Neural crest cell (in vitro differentiated cells): ENCODE measurements at regions not wholly inside any gene's neighbourhood (a gene's known extent, or its start where the extent isn't known, plus 50 kb on each side); places are given as distances from the start of the nearest gene placed in this dataset.

ENCODE experiments used
- DNase-seq: peaks from one replicate; pipeline ENCODE4 v3.0.0; 2021; ENCODE audit warnings: low read depth, mixed read lengths, low spot score
- H3K27ac Mint-ChIP-seq: one replicate; pipeline ENCODE4 v1.8.0; 2021; ENCODE audit warnings: mild to moderate bottlenecking, mixed read lengths; ENCODE audit not compliant: unreplicated experiment
- H3K27me3 Mint-ChIP-seq: 2 replicates; pipeline ENCODE4 v1.8.0; 2021; ENCODE audit warnings: low read depth, mild to moderate bottlenecking, mixed read lengths
- H3K36me3 Mint-ChIP-seq: 2 replicates; pipeline ENCODE4 v1.8.0; 2021; ENCODE audit warnings: low read depth, mild to moderate bottlenecking, mixed read lengths
- H3K4me1 Mint-ChIP-seq: 2 replicates; pipeline ENCODE4 v1.8.0; 2021; ENCODE audit warnings: mixed read lengths
- H3K4me3 Mint-ChIP-seq: one replicate; pipeline ENCODE4 v1.8.0; 2021; ENCODE audit warnings: mild to moderate bottlenecking, mixed read lengths
- H3K9me3 Mint-ChIP-seq: 2 replicates; pipeline ENCODE4 v1.8.0; 2021; ENCODE audit warnings: mixed read lengths
- TF ChIP-seq, protein P1 (sequence below): fragments of 200-600 bp; sonication (generic); conservative IDR thresholded peaks from 2 replicates; pipeline ENCODE4 v1.5.0; 2021; ENCODE audit warnings: antibody characterized with exemption, mild to moderate bottlenecking

GRCh38 chr21:20257052-20257740, 741.0 kb upstream of the NCAM2 start:
- no peak overlapping the region for H3K27ac Mint-ChIP-seq
- no peaks in the 10 kb centered on the region for H3K27me3 Mint-ChIP-seq
- peaks cover 15% of the 10 kb centered on the region for H3K4me1 Mint-ChIP-seq
- no peak overlapping the region for H3K4me3 Mint-ChIP-seq
- no peak for DNase-seq
- TF ChIP-seq, protein P1, sequence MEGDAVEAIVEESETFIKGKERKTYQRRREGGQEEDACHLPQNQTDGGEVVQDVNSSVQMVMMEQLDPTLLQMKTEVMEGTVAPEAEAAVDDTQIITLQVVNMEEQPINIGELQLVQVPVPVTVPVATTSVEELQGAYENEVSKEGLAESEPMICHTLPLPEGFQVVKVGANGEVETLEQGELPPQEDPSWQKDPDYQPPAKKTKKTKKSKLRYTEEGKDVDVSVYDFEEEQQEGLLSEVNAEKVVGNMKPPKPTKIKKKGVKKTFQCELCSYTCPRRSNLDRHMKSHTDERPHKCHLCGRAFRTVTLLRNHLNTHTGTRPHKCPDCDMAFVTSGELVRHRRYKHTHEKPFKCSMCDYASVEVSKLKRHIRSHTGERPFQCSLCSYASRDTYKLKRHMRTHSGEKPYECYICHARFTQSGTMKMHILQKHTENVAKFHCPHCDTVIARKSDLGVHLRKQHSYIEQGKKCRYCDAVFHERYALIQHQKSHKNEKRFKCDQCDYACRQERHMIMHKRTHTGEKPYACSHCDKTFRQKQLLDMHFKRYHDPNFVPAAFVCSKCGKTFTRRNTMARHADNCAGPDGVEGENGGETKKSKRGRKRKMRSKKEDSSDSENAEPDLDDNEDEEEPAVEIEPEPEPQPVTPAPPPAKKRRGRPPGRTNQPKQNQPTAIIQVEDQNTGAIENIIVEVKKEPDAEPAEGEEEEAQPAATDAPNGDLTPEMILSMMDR, result no peak
- no peaks in the 10 kb centered on the region for H3K36me3 Mint-ChIP-seq
- no peaks in the 10 kb centered on the region for H3K9me3 Mint-ChIP-seq

- peaks cover 11% of the 10 kb centered on the region for H3K4me1 Mint-ChIP-seq
- H3K9me3 Mint-ChIP-seq, result no peaks in the 10 kb centered on the region
- H3K27me3 Mint-ChIP-seq, result no peaks in the 10 kb centered on the region
- DNase-seq, result no peak
- H3K36me3 Mint-ChIP-seq, result no peaks in the 10 kb centered on the region
- H3K4me3 Mint-ChIP-seq, result no peak overlapping the region
- TF ChIP-seq, protein P1, result no peak
- H3K27ac Mint-ChIP-seq, result no peak overlapping the region
These were observed 739.7 kb upstream of the NCAM2 start for GRCh38 chr21:20258542-20258941.

DNA sequence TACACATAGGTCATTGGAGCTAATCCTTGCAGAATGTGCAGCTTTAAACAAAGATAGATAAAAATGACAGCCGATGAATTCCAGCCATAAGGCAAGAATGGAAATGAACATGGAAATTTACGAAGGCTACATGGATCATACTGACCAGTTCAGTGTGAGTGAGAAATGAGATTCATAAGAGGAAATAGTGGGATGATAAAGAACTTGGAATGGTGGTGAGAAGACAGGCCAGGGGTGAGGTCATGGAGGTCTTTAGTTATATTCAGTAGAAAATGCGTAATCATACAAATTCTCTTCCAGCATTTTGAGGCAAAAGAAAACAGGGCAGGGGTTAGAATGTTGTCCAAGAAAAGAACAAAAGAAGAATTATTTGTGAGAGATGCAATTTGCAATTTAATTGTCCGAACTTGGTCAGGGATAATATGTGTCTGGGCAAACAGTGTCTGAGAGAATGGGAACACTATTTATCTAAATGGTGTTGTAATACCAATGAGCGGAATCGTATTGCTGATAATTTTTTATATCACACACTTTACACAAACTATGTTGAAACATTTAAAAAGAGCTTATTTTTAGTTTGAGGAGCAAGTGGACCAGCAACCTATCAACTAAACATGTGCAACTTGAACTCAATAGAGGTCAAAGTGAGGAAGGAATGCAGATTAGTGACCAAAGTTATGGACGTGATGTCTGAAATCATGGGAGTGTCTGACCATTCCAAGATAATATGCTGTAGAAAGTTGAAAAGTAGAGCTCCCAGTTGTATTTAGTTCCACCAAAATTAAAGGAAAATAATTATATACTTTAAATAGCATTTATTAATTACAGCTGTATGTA, 739.0 kb upstream of the NCAM2 start:
- TF ChIP-seq, protein P1, result no peak
- no peaks in the 10 kb centered on the region for H3K27me3 Mint-ChIP-seq
- peaks cover 11% of the 10 kb centered on the region for H3K4me1 Mint-ChIP-seq
- no peak for DNase-seq
- H3K36me3 Mint-ChIP-seq, result no peaks in the 10 kb centered on the region
- H3K27ac Mint-ChIP-seq, result no peak overlapping the region
- no peak overlapping the region for H3K4me3 Mint-ChIP-seq
- no peaks in the 10 kb centered on the region for H3K9me3 Mint-ChIP-seq

- TF ChIP-seq, protein P1, result no peak
- Mint-ChIP-seq H3K9me3 (no peaks in the 10 kb centered on the region), H3K4me1 (peaks cover 11% of the 10 kb centered on the region), H3K36me3 (no peaks in the 10 kb centered on the region), H3K4me3 (no peak overlapping the region), H3K27me3 (no peaks in the 10 kb centered on the region), H3K27ac (no peak overlapping the region)
- no peak for DNase-seq
These were observed 738.1 kb upstream of the NCAM2 start for GRCh38 chr21:20260124-20260523.

DNA sequence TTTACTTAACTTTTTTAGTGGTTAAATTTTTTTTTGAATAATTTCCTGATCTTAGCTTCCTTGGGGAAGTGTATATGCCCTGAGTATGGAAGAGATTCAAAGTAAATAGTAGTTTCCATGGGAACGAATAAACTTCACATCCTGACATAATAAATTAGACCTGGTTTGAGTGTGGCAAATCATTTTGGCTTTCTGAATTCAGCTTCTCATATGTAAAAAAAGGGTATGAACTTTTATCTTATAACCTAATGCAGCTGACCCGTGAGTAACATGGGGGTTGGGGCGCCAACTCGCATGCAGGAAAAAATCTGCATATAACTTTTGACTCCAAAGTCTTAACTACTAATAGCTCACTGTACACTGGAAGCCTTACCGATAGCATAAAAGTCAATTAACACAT, 736.8 kb upstream of the NCAM2 start:
- Mint-ChIP-seq H3K27me3 (no peaks in the 10 kb centered on the region), H3K36me3 (no peaks in the 10 kb centered on the region), H3K4me3 (no peak overlapping the region), H3K27ac (no peak overlapping the region), H3K9me3 (no peaks in the 10 kb centered on the region), H3K4me1 (peaks cover 11% of the 10 kb centered on the region)
- TF ChIP-seq, protein P1, result no peak
- no peak for DNase-seq
